ENCODE measurements at regions not wholly inside any gene's neighbourhood (a gene's known extent, or its start where the extent isn't known, plus 50 kb on each side); places are given as distances from the start of the nearest gene placed in this dataset.

DNA sequence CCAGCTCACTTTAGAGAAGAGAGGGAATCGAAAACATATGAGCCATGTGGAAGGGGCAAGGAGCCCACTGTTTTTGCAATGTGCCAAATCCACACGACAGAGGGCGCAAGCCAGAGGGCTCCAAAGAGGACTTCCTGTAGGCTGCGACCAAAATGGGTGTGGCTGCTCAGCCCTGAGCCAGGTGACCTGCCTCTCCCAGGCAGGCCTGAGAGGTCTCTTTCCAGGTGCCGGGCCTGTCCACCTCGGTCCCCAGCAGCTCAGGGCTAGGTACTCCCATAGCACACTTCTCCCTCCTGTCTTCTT lies 153.8 kb downstream of the TTC32 start:
- no peak for DNase-seq (ENCODE audit: low read depth)

DNA sequence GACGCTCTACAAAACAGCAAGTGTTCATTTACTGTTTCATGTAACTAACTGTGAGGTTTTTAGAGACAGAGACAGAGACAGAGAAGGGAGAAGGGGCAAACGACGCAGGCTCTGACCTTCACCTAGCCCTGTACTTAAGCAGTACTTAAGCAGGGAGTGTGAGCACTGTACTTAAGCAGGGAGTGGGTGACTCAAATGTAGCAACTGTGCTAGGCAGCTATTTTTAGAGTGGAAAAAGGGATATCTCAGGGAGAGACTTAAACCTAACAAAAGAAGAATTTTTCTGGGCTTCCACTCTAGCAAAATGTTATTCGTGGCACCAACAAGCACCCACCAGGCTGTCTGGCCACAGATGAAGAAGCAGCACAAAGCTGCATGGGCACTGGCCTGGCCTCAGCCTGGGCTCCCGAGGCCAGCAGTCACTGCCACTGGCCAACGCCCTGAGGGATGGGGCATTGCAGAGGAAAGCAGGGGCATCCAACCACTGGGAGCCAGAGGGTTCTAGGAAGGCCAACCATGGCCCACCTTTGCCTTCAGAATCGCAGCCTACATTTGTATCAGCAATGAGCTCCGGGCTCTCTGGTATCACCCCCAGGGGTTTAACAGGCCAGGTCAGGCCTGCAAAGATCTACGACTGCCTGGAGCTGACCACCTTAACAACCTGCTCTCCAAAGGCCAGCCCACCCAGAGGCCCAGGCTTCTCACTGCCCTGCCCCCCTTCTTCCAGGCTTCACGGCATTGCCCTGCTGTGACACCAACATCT lies 154.3 kb downstream of the TTC32 start:
- DNase-seq (ENCODE audit: low read depth) = no peak

DNA sequence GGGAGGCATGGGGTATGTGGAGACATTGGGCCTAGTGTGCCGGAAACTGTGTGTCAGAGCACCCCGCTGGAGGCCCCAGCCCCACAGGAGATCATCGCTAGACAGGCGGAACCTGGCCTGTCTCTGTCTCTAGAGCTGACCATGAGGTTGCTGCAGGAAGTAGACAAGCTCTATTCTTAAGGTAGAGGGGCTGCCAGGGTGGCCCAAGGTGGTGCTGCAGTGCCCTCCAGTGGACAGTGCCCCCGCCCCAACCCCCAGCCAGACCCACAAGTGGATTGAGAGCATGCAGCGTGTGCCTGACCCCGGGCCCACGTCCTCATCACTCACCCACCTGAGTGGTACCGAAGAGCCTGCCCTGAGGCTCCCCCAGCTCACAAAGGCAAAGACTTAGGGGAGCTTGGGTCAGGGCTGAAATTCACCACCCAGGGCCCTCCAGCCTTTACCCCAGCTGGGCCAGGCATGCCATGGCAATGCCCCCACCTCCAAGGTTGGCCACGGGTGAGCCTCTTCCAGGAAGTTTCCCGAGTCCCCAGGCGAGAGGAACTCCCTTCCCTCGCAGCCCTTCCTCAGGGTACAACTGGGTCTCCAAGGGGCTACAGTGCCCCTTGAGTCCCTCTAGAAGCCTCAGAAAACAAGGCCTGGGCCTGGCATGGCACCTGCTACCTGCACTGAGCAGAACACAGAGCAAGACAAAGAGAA lies 155.0 kb downstream of the TTC32 start:
- DNase-seq (ENCODE audit: low read depth) = no peak

GRCh38 chr2:19746137-19746600 lies 155.6 kb downstream of the TTC32 start:
- DNase-seq (ENCODE audit: low read depth) = no peak

GRCh38 chr2:19745318-19746136 lies 156.3 kb downstream of the TTC32 start:
- DNase-seq (ENCODE audit: low read depth) = no peak

DNA sequence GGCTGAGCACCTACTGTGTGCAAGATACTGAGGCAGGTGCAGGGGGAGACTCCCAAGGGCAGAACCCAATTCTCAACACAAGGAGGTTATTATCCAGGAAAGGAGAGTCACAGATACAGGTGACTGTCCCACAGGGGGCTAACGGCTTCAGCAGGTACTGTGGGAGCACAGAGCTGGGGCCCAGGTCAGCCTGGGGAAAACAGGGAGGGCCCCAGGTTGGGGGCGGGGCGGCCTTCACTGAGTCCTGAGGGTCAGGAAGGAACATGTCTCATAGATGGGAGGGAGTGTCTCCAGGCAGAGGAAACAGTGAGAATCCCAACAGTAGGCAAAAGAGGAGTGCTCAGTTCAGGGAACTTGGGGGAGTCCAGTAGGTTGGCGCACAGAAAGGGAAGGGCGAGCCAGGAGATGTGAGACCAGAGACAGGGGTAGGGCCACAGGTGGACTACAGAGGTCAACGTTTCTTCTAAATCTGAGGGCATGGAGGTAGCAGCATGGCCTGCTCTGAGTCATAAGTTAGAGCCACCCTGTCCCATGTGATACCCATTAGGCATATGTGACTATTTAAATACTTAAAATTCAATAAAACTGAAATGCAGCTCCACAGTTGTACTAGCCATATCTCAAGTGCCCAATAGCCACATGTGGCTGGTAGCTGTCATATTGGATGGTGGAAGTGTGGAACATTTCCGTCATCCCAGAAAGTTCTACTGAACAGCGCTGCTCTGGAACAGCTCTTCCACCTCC lies 157.2 kb downstream of the TTC32 start:
- DNase-seq (ENCODE audit: low read depth) = no peak

- no peak for DNase-seq (ENCODE audit: low read depth)
Observed at GRCh38 chr2:19743641-19744040, 158.1 kb downstream of the TTC32 start.

DNA sequence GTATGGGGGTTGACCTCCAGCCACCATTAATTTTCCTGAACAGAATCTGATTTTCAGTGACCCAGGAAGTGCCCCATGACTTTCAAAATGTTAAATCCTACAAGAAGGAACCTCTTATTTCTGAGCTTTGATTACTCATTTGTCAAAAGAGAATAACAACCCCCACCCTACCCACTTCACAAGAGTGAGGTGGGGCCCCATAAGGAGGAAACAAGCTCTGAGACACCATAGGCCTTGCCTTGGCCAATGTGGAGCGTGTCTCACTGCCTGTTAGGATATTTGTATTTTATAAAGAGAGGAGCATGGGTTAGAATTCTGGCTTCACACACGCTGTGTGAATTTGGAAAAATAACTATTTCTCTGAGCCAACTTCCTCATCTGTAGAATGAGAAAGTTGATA lies 158.9 kb downstream of the TTC32 start:
- no peak for DNase-seq (ENCODE audit: low read depth)

DNA sequence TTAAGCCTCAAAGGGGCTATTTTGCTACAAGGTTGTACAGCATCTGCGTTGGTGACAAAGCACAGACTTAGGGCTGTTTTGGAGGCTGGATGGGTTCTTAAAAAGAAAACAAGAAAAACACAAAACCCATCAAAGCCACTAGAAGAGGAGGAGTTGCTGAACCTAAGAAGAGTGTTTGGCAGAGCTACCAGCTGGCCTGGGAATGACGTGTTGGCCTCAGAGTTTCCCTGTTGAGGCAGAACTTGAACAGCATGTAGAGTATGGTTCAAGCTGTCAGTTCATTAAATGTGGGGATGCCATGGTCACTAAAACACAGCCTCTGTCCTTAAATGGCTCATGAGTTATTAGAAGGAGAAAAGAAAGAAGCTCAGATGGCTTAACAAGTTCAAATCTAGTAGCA lies 162.5 kb downstream of the TTC32 start:
- DNase-seq (ENCODE audit: low read depth) = no peak

GRCh38 chr2:19738707-19739106 lies 163.1 kb downstream of the TTC32 start:
- no peak for DNase-seq (ENCODE audit: low read depth)

GRCh38 chr2:19736191-19736831 lies 165.5 kb downstream of the TTC32 start:
- DNase-seq (ENCODE audit: low read depth) = no peak

GRCh38 chr2:19733951-19734425 lies 167.8 kb downstream of the TTC32 start:
- no peak for DNase-seq (ENCODE audit: low read depth)

DNA sequence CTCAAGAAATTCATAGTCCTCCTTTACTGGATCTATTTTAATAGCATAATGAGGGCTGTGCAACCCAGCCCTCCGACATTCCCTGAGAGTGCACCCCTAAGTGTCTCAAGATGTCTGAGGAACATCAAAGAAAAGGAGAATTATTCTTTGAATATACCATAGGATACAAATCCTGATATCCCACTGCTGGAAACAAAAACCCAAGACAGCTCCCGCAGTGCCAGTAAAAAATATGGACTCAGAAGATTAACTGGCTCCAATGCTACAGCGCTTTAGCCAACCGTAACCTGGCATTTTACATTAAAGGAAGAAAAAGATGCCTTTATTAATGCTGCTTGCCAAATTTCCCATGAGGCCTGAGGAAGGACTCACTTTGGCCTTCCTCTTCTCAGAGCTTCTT lies 168.4 kb downstream of the TTC32 start:
- DNase-seq (ENCODE audit: low read depth) = no peak

GRCh38 chr2:19732255-19732654 lies 169.5 kb downstream of the TTC32 start:
- DNase-seq (ENCODE audit: low read depth) = no peak

DNA sequence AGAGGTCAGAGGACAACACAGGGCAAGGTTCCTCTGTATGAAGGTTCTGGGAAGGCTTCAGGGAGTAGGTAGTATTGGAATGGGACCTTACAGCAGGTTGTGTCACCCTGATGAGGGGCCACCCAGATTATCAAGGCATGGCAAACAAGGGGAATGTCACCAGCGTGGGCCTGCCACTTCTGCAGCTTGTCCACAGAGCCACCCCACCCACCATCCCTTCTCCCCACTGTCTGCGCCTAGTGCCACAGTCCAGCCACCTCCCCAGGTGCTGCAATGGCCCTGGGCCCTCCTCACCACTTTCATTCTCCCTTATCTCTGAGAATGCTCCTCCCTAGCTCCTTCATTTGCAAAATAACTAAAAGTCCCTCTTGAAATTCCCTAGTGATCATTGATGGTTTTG lies 170.3 kb downstream of the TTC32 start:
- DNase-seq (ENCODE audit: low read depth) = no peak

DNA sequence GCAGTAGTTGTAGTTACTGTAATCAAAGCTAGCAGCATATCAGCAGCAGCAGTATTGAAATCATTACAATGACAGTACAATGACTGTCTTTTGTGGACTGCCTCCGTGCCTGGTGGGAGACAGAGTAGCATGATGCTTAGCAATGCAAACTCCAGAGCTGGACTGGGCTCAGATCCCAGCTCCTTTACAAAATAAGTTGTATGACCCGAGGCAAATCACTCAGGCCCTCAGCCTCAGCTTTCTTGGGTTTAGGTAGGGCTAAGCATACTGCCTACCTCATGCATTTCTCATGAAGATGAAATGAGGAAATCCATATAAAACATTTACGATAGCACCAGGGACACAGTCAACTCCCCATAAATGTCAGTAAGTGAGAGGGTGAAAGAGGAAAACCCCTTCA lies 170.7 kb downstream of the TTC32 start:
- no peak for DNase-seq (ENCODE audit: low read depth)

DNA sequence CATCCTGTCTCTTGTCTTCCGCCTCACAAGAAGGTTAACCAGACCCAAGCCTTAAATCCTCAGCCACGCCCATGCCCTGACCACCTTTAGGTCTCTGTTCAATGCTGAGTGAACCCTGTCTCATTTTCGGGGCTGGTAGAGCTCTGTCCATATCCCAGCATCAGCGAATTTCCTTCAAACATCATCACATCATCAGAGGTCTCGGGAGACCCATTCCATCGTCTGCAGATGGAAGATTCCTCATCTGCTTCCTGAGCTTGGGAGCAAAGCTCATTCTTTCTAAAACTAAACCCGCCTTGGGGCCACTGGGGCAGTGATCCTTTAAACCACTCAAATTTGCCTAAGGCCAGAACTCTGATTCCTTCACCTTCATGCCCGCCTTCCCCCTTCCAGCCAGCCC lies 173.7 kb downstream of the TTC32 start:
- DNase-seq (ENCODE audit: low read depth) = no peak

- DNase-seq (ENCODE audit: low read depth) = no peak
Observed at GRCh38 chr2:19725392-19725791, 176.4 kb downstream of the TTC32 start.

DNA sequence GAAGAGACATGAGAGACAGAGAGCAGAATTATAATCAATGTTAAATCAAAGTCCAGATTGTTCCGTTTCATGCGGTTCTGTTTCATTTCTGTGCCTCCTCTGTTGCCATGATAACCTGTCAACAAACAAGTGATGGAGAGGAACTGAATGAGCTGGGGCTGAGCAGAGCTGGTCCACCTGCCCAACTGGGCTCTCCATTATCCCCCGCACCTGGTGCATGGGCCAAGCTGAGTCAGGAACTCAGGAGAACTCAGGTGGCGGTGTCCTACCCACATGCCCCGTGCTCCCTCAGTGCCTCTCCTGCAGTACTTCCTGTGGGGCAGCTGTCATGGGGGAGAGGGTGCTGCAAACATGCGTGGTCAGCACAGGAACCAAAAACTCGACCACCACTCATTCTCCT lies 178.8 kb downstream of the TTC32 start:
- no peak for DNase-seq (ENCODE audit: low read depth)

DNA sequence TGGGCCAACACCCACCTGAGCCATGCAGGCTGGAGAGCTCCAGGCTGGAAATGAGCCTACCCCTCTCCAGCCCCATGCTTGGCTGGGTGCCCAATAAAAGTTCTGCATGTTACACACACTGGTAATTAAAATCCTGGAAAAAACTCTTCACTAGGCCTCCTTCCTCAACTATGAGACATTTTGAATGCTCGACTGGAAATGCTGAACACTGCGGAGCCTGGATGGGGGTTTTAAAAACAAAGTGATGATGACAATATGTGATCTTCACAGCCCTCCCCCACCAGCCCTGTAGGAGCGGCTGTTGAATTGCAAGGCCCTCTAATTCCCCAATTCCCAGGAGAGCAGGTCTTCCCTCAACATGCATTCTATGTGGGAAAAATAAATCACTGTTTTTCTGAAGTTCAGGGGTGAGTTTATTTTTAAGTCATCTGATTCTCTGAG lies 179.2 kb downstream of the TTC32 start:
- no peak for DNase-seq (ENCODE audit: low read depth)

DNA sequence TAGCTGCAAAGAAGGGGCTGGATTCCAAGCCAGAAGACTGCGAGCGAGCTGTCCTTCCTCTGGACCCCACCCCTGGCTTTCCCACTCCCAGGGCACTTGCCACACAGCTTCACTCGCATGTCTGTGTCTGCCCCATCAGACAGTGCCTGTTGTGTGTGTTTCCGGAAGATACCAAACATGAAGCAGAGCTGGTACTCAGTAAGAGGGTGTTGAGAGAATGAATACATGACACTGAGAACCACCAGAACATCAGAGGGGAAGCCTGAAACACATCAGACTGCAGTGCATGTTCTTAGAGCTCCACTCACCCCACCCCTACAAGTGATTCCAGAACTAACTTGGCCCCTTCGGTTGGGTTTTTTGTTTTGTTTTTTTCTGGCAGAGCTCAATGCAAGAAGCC lies 181.5 kb downstream of the TTC32 start:
- no peak for DNase-seq (ENCODE audit: low read depth)

GRCh38 chr2:19719540-19719939 lies 182.2 kb downstream of the TTC32 start:
- no peak for DNase-seq (ENCODE audit: low read depth)
